ENCODE measurements at regions not wholly inside any gene's neighbourhood (a gene's known extent, or its start where the extent isn't known, plus 50 kb on each side); places are given as distances from the start of the nearest gene placed in this dataset.

DNA sequence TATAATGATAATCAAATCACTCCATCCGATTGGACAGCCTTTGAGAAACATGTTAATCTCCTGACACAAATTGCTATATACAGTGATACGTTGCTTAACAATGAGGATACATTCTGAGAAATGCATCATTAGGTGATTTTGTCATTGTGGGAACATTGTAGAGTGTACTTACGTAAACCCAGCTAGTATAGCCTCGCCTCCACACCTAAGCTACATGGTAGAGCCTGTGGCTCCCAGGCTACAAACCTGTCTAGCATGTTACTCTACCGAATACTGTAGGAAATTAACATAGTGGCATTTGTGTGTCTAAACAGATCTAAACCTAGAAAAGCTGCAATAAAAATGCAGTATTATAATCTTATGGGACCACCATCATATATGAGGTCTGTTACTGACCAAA, 128.6 kb upstream of the PWP1 start:
- TF ChIP-seq, protein P1, sequence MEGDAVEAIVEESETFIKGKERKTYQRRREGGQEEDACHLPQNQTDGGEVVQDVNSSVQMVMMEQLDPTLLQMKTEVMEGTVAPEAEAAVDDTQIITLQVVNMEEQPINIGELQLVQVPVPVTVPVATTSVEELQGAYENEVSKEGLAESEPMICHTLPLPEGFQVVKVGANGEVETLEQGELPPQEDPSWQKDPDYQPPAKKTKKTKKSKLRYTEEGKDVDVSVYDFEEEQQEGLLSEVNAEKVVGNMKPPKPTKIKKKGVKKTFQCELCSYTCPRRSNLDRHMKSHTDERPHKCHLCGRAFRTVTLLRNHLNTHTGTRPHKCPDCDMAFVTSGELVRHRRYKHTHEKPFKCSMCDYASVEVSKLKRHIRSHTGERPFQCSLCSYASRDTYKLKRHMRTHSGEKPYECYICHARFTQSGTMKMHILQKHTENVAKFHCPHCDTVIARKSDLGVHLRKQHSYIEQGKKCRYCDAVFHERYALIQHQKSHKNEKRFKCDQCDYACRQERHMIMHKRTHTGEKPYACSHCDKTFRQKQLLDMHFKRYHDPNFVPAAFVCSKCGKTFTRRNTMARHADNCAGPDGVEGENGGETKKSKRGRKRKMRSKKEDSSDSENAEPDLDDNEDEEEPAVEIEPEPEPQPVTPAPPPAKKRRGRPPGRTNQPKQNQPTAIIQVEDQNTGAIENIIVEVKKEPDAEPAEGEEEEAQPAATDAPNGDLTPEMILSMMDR (CRISPR knock-in tag; IDR thresholded peaks at IDR 0.05) = no peak
- TF ChIP-seq MEIS2 (CRISPR knock-in tag; IDR thresholded peaks at IDR 0.05) (no peak), SRY (CRISPR knock-in tag; IDR thresholded peaks at IDR 0.05) (no peak), ZNF775 (CRISPR knock-in tag; IDR thresholded peaks at IDR 0.05; ENCODE audit: borderline replicate concordance) (no peak), KAT7 (CRISPR knock-in tag; IDR thresholded peaks at IDR 0.05; ENCODE audit: borderline replicate concordance) (no peak), TCF7L2 (IDR thresholded peaks at IDR 0.05; ENCODE audit: low read depth, low read length) (no peak), ATF1 (CRISPR knock-in tag; IDR thresholded peaks at IDR 0.05) (no peak), FOXA3 (CRISPR knock-in tag; IDR thresholded peaks at IDR 0.05) (no peak), JUNB (CRISPR knock-in tag; IDR thresholded peaks at IDR 0.05; ENCODE audit: borderline replicate concordance) (no peak), TARDBP (CRISPR knock-in tag; IDR thresholded peaks at IDR 0.05) (no peak), ZNF331 (CRISPR knock-in tag; IDR thresholded peaks at IDR 0.05) (no peak), RAD51 (IDR thresholded peaks at IDR 0.05; ENCODE audit: borderline replicate concordance) (no peak), EZH2 (conservative IDR thresholded peaks at IDR 0.05; ENCODE audit: low read depth, low read length) (no peak)
